ENCODE measurements at regions not wholly inside any gene's neighbourhood (a gene's known extent, or its start where the extent isn't known, plus 50 kb on each side); places are given as distances from the start of the nearest gene placed in this dataset.

DNA sequence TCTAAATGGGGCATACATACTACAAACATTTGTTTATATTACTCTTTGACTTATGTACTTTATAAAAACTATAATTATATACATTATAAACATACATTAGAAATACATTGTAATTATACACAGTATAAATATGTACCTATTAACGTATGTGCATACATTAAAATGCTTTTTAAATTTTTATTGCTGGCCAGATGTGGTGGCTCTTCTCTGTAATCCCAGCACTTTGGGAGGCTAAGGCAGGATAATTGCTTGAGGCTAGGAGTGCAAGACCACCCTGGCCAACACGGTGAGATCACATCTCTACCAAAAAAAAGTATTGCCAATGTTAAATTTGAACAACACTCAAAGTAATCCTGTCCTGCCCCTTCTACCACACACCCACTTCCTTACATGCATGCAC lies 1037.0 kb downstream of the GRM8 start:
- H4K20me1 ChIP-seq (ENCODE audit: insufficient read depth) = no peaks in the 10 kb centered on the region
- no peak overlapping the region for H2AFZ ChIP-seq
- no peak overlapping the region for H3K4me3 ChIP-seq
- TF ChIP-seq EZH2phosphoT487 (IDR thresholded peaks at IDR 0.05; ENCODE audit: insufficient read depth, low read depth) (no peak), EZH2 (IDR thresholded peaks at IDR 0.05; ENCODE audit: insufficient read depth, poor library complexity, severe bottlenecking) (no peak)
- H3K4me1 ChIP-seq (ENCODE audit: insufficient read depth) = no peaks in the 10 kb centered on the region
- H3K79me2 ChIP-seq (ENCODE audit: insufficient read depth) = no peaks in the 10 kb centered on the region
- H3K9ac ChIP-seq = no peak overlapping the region
- H3K9me2 ChIP-seq (ENCODE audit: insufficient read depth) = no peaks in the 10 kb centered on the region
- in situ Hi-C loops (cut with MboI) = no loop called here
- H3K4me2 ChIP-seq (ENCODE audit: unreplicated experiment) = no peak overlapping the region
- no peaks in the 10 kb centered on the region for H3K36me3 ChIP-seq (ENCODE audit: low read depth)
- no peak overlapping the region for H3K27ac ChIP-seq
- DNase-seq = no peak
- H3F3A ChIP-seq (ENCODE audit: insufficient read depth) = no peaks in the 10 kb centered on the region
- no peaks in the 10 kb centered on the region for H3K9me3 ChIP-seq (ENCODE audit: low read depth)
- WGBS, 2 experiments (ENCODE audit: low coverage in 1 of 2, low lambda C conversion rate in 2 of 2, missing lambda C conversion rate in 2 of 2) = 6 to 13% methylated on average over 2 of the region's 2 CpGs
- H3K27me3 ChIP-seq (replicated peaks; ENCODE audit: insufficient read depth) = no peaks in the 10 kb centered on the region

DNA sequence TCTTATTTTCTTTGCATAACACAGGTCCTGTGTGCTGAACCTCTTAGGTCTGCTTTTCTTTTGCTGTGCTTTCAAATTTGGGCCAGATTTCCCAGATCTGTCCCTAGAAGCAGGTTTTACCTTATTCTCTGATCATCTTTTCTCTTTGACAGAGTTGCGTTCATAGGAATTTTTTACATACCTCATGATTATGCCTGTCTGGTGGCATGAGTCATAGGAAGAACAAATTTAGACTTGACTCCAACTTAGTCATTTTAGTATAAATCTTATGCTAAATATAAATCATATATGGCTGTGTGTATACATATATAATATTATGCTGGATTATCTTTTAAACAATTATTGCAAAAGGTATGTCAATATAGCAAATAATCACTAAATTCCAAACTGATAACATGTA lies 1038.9 kb downstream of the GRM8 start:
- no peaks in the 10 kb centered on the region for H3K36me3 ChIP-seq (ENCODE audit: low read depth)
- no peaks in the 10 kb centered on the region for H4K20me1 ChIP-seq (ENCODE audit: insufficient read depth)
- no peak overlapping the region for H3K4me2 ChIP-seq (ENCODE audit: unreplicated experiment)
- H3K27me3 ChIP-seq (replicated peaks; ENCODE audit: insufficient read depth) = no peaks in the 10 kb centered on the region
- in situ Hi-C loops (cut with MboI) = no loop called here
- no peak overlapping the region for H2AFZ ChIP-seq
- H3K4me1 ChIP-seq (ENCODE audit: insufficient read depth) = no peaks in the 10 kb centered on the region
- TF ChIP-seq EZH2phosphoT487 (IDR thresholded peaks at IDR 0.05; ENCODE audit: insufficient read depth, low read depth) (no peak), EZH2 (IDR thresholded peaks at IDR 0.05; ENCODE audit: insufficient read depth, poor library complexity, severe bottlenecking) (no peak)
- DNase-seq = no peak
- no peak overlapping the region for H3K9ac ChIP-seq
- WGBS, 2 experiments (ENCODE audit: low coverage in 1 of 2, low lambda C conversion rate in 2 of 2, missing lambda C conversion rate in 2 of 2) = 36 to 40% methylated on average over 1 of the region's 1 CpG
- no peak overlapping the region for H3K27ac ChIP-seq
- H3K9me3 ChIP-seq (ENCODE audit: low read depth) = no peaks in the 10 kb centered on the region
- no peak overlapping the region for H3K4me3 ChIP-seq
- H3K79me2 ChIP-seq (ENCODE audit: insufficient read depth) = no peaks in the 10 kb centered on the region
- no peaks in the 10 kb centered on the region for H3K9me2 ChIP-seq (ENCODE audit: insufficient read depth)
- no peaks in the 10 kb centered on the region for H3F3A ChIP-seq (ENCODE audit: insufficient read depth)

DNA sequence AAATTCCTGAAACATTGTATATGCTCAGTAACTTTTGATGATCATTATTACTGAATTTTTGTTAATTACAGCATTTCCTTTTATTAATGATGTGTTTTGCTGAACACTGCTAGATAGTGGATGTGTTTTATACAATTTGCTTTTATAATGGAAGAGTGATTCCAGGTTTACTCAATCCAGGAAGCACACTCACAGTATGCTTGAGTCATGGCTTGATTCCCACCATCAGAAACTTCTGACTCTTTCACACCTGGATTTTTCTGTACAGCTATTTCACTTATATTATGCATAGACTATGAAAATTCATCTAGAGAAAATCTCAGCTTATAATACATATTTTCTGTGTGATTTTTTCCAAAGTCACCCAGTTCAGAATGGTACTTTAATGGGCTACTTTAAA lies 1040.9 kb downstream of the GRM8 start:
- no peak for DNase-seq
- Histone ChIP-seq H3K79me2 (ENCODE audit: insufficient read depth) (no peaks in the 10 kb centered on the region), H3K4me1 (ENCODE audit: insufficient read depth) (no peaks in the 10 kb centered on the region), H2AFZ (no peak overlapping the region), H4K20me1 (ENCODE audit: insufficient read depth) (no peaks in the 10 kb centered on the region), H3K9me2 (ENCODE audit: insufficient read depth) (no peaks in the 10 kb centered on the region), H3K9ac (no peak overlapping the region), H3K4me3 (no peak overlapping the region), H3K27ac (no peak overlapping the region), H3K36me3 (ENCODE audit: low read depth) (no peaks in the 10 kb centered on the region), H3F3A (ENCODE audit: insufficient read depth) (no peaks in the 10 kb centered on the region), H3K9me3 (ENCODE audit: low read depth) (no peaks in the 10 kb centered on the region), H3K27me3 (replicated peaks; ENCODE audit: insufficient read depth) (no peaks in the 10 kb centered on the region), H3K4me2 (ENCODE audit: unreplicated experiment) (no peak overlapping the region)
- TF ChIP-seq EZH2 (IDR thresholded peaks at IDR 0.05; ENCODE audit: insufficient read depth, poor library complexity, severe bottlenecking) = no peak
- TF ChIP-seq EZH2phosphoT487 (IDR thresholded peaks at IDR 0.05; ENCODE audit: insufficient read depth, low read depth) = no peak
- in situ Hi-C loops (cut with MboI) = no loop called here

DNA sequence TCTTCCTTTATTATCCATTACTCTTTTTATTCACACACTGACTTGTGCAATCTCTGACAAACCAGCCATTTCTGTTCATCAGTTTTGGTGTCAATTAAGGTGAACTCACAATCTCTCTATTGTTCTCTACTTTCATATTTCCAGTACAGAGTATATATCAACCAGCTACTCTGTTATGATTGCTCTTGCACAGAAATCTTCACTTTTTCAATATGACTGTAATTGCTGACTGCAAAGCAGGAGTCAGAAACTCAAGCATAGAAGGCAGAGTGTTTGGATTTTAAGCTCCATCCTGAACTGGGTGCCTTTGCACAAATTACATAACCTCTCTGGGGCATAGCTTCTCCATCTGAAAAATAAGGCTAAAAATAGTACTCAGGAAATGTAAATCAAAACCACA lies 1042.0 kb downstream of the GRM8 start:
- no peaks in the 10 kb centered on the region for H3F3A ChIP-seq (ENCODE audit: insufficient read depth)
- no peaks in the 10 kb centered on the region for H3K27me3 ChIP-seq (replicated peaks; ENCODE audit: insufficient read depth)
- TF ChIP-seq EZH2 (IDR thresholded peaks at IDR 0.05; ENCODE audit: insufficient read depth, poor library complexity, severe bottlenecking) = no peak
- no peak for TF ChIP-seq EZH2phosphoT487 (IDR thresholded peaks at IDR 0.05; ENCODE audit: insufficient read depth, low read depth)
- no peak overlapping the region for H3K4me3 ChIP-seq
- H2AFZ ChIP-seq = no peak overlapping the region
- no peaks in the 10 kb centered on the region for H3K79me2 ChIP-seq (ENCODE audit: insufficient read depth)
- H3K36me3 ChIP-seq (ENCODE audit: low read depth) = no peaks in the 10 kb centered on the region
- H4K20me1 ChIP-seq (ENCODE audit: insufficient read depth) = no peaks in the 10 kb centered on the region
- DNase-seq = no peak
- no peaks in the 10 kb centered on the region for H3K4me1 ChIP-seq (ENCODE audit: insufficient read depth)
- no peaks in the 10 kb centered on the region for H3K9me3 ChIP-seq (ENCODE audit: low read depth)
- no peaks in the 10 kb centered on the region for H3K9me2 ChIP-seq (ENCODE audit: insufficient read depth)
- H3K4me2 ChIP-seq (ENCODE audit: unreplicated experiment) = no peak overlapping the region
- in situ Hi-C loops (cut with MboI) = no loop called here
- no peak overlapping the region for H3K27ac ChIP-seq
- no peak overlapping the region for H3K9ac ChIP-seq

DNA sequence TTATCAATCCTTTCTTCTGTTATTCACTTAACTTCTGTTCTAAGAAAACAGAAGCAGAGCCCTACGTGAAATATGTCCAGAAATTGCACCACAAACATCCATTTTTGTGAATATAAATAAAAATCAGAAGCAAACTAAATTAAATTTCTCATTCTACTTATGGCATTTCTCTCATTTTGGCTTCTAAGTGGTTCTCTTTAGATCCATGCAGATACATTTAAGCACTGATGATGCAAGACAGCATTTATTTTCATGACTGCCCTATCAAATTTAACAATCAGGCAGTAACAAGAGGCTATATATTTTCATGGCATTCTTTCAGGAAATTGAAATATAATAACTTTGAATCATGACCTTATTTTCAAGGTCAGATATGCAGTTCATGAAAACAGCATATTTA lies 1049.6 kb downstream of the GRM8 start:
- Histone ChIP-seq H3K27ac (no peak overlapping the region), H3K79me2 (ENCODE audit: insufficient read depth) (no peaks in the 10 kb centered on the region), H3K9me3 (ENCODE audit: low read depth) (no peaks in the 10 kb centered on the region), H3F3A (ENCODE audit: insufficient read depth) (no peaks in the 10 kb centered on the region), H3K4me3 (no peak overlapping the region), H3K9me2 (ENCODE audit: insufficient read depth) (no peaks in the 10 kb centered on the region), H3K27me3 (replicated peaks; ENCODE audit: insufficient read depth) (no peaks in the 10 kb centered on the region), H3K36me3 (ENCODE audit: low read depth) (no peaks in the 10 kb centered on the region), H2AFZ (no peak overlapping the region), H3K4me2 (ENCODE audit: unreplicated experiment) (no peak overlapping the region), H3K9ac (no peak overlapping the region), H4K20me1 (ENCODE audit: insufficient read depth) (no peaks in the 10 kb centered on the region), H3K4me1 (ENCODE audit: insufficient read depth) (no peaks in the 10 kb centered on the region)
- no peak for DNase-seq
- 0% methylated on average over 1 of the region's 1 CpG for WGBS, 2 experiments (ENCODE audit: low coverage in 1 of 2, low lambda C conversion rate in 2 of 2, missing lambda C conversion rate in 2 of 2)
- no peak for TF ChIP-seq EZH2phosphoT487 (IDR thresholded peaks at IDR 0.05; ENCODE audit: insufficient read depth, low read depth)
- no peak for TF ChIP-seq EZH2 (IDR thresholded peaks at IDR 0.05; ENCODE audit: insufficient read depth, poor library complexity, severe bottlenecking)
- in situ Hi-C loops (cut with MboI) = no loop called here
